ENCODE measurements at regions not wholly inside any gene's neighbourhood (a gene's known extent, or its start where the extent isn't known, plus 50 kb on each side); places are given as distances from the start of the nearest gene placed in this dataset.

- TF ChIP-seq EZH2 (IDR thresholded peaks at IDR 0.05; ENCODE audit: borderline replicate concordance, control insufficient read depth, low read depth, low read length) (no peak), CUX1 (IDR thresholded peaks at IDR 0.05; ENCODE audit: insufficient replicate concordance, low read depth, low read length) (no peak), JUNB (IDR thresholded peaks at IDR 0.05) (no peak), CHD4 (IDR thresholded peaks at IDR 0.05) (no peak), MTA3 (IDR thresholded peaks at IDR 0.05; ENCODE audit: borderline replicate concordance, low read length) (no peak), IRF4 (IDR thresholded peaks at IDR 0.05; ENCODE audit: low read depth, low read length) (no peak)
- Histone ChIP-seq H3K4me3 (no peak overlapping the region), H3K27ac (ENCODE audit: control insufficient read depth, insufficient read depth) (no peak overlapping the region), H3K79me2 (ENCODE audit: control insufficient read depth, insufficient read depth, low read length) (no peaks in the 10 kb centered on the region), H3K9ac (ENCODE audit: control insufficient read depth, insufficient read depth, low read length) (no peak overlapping the region), H3K36me3 (ENCODE audit: control insufficient read depth in 2 of 2, insufficient read depth in 2 of 2, low read length in 1 of 2) (no peaks in the 10 kb centered on the region), H2AFZ (ENCODE audit: control insufficient read depth, low read depth, low read length) (no peak overlapping the region), H4K20me1 (ENCODE audit: control insufficient read depth, insufficient read depth) (no peaks in the 10 kb centered on the region), H3K4me2 (ENCODE audit: control insufficient read depth, insufficient read depth) (no peak overlapping the region), H3K9me3 (replicated peaks; ENCODE audit: control insufficient read depth, insufficient read depth, low read length) (no peaks in the 10 kb centered on the region), H3K4me1 (ENCODE audit: control insufficient read depth, insufficient read depth, low read length) (no peaks in the 10 kb centered on the region), H3K27me3 (replicated peaks in 1 of 2; ENCODE audit: control insufficient read depth in 2 of 2, insufficient read depth in 2 of 2, low read length in 1 of 2) (no peaks in the 10 kb centered on the region)
- ATAC-seq (no peak), FAIRE-seq (no peak), DNase-seq (ENCODE audit: low read depth, low spot score) (no peak)
- intact Hi-C loops (cut with micrococcal nuclease; ENCODE audit: unreplicated experiment) (no loop called here), in situ Hi-C loops (cut with MboI) (no loop called here)
- WGBS (ENCODE audit: insufficient coverage, insufficient replicate concordance, low lambda C conversion rate, missing lambda C conversion rate), result 0% methylated on average over 2 of the region's 2 CpGs
- ChIA-PET RAD21 (ENCODE audit: unreplicated experiment) (no interaction called here), POLR2A (no interaction called here), CTCF (no interaction called here), SMC1A (ENCODE audit: uncharacterized antibody, unreplicated experiment) (no interaction called here)
- no TSS peak for BruUV-seq (replicated peaks)
Observed at GRCh38 chr9:29282121-29282520, 1708.8 kb upstream of the C9orf72 start.
